Activated T-cell treated with anti-CD3 and anti-CD28 coated beads for 1 hour (primary cell): ENCODE measurements at regions not wholly inside any gene's neighbourhood (a gene's known extent, or its start where the extent isn't known, plus 50 kb on each side); places are given as distances from the start of the nearest gene placed in this dataset.

Experiments used
- DNase-seq: peaks from one replicate; pipeline ENCODE4 v3.0.0-alpha.2; 2020; ENCODE audit warnings: low read depth

DNA sequence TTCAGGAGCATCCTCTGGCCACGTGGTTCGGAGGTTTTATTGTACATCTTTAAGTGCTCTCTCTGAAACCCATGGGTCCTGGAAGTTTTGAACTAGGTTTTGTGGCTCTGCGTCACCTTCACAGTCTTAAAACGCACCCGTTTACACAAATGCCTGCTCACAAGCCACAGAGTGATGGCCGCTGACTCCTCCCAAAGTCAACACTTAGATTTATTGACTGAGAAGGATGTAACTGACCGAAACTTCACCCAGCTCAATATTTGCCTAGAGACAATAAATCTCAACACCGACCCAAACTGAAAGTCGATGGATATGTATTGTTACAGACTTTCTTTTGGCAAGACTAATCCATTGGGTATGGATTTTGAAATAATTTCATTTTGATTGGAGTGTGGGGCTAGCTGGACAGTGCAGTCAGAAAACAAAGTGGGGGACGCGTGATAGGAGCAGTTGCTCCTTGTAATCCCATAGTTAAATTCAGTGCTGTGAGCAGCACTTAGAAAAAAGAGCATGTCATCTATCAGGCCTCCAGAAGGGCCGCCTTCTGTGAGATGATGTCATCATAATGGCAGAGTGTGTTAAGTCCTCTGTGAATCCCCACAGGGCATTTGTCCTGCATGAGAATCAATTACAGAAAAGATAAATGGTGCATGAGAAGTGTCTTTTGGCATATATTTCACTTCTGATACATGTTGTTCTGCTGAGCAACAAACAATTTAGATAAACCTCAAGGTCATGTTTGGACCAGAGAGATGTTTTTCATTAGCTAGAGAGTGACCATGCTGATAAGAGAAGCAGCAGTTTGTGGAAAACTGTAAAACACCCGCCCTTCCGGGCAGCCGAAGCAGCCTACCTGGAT lies 183.7 kb downstream of the INO80D start:
- no peak for DNase-seq

DNA sequence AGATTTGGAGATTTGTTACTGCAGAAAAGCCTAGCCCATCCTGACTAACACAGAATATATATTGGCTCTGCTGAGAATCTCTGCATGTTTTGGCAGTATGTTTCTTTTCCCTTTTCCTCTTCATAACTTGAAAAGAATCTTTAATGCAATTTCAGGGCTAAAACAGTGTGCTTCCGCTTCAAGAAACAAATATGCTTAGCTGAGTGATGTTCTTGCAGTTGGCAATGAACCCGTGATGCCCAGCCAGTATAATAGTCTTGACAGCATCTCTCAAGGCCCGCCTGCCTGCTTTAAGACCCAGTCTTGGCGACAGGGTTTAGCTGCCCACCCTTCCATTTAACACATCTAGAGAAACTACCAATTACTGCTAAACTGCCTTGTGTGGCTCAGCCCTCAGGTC lies 184.5 kb downstream of the INO80D start:
- DNase-seq, result no peak

DNA sequence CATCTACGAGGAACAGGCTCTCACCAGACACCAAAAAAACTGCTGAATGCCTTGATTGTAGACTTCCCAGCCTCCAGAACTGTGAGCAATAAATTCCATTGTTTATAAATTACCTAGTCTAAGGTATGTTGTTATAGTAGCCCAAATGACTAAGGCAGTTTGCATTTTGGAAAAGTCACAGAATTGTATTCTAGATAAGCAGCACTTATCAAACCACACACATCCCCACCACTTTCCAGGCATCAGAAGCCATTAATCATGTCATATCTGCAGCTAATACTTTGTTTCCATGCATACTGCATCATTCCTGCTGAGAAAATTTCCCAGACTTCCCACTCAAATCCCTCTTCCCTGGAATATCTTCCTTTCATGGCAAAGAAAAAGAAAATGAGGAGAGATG lies 187.2 kb downstream of the INO80D start:
- no peak for DNase-seq

DNA sequence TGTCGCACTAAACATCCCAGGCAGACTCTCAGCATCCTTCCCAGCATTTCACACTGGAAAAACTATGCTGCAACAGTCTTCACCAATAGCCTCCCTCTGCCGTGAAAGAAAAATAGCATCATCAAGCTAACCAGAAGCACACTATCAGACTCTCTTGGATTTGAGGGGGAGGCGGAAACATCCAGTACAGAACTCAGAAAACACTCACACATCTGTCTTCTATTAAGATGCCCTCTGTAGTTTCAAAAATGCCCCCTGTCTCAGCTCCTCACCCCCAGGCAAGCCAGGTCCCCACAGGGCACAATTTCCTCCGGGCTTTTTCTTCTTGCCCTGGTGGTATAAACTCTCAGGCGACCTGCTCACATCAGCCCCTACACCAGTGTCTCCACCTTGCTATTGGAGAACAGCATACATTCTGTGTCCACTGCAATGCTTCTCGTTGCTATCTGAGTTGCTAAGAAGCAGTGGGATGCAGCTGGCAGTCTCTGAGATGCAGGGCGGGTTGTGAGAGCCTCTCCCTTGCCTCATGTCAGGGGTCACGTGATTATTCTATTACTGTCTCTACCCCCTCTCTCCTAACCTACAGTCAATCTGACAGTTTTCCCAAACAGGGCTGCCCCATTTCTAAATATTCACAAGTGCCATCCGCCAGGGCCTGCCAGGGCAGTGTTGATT lies 189.9 kb downstream of the INO80D start:
- no peak for DNase-seq

DNA sequence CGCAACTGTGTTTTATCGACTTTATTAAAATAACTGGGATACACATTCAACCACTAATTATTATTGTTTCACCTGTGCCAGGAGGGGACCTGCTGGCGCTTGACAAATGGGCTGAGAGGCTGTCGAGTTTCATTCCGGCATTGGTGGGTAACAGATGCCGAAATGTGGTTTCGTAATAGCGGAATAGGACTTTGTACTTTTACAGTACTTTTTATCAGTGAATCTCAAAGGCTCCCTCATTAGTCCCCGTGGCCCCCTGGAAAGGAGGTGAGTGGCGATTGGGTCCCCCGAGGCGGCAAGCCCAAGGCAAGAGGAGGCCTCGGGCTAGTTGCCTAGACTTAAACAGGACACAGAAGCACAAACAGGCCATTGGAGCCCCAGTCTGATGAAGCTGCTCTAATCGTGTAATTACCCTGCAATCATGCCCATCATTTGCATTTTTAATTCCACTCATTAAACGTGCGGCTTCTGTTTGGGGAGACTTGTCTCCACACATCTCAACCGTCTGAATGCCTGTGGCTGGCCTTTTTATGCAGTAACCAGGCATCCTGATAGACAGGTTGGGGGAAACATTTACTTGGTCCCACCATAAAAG lies 193.2 kb downstream of the INO80D start:
- no peak for DNase-seq

DNA sequence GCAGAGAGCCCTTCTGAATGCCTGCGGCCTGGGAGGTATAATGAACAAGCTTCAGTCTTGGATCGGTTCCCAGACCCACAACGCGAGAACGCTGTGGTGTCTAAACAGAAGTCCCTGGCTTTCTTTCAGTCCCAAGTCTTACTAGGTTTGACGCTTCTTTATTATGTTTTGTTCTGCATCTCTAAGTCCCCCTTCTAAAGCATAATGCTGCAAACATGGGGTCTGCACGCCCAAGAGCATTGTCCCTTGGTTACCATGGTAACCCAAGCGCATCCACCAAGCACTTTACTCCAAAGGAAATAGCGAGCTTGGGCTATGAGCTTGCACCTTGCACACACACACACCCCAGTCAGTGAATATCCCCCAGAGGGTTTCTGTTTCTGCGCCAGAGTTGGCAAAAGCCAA lies 193.7 kb downstream of the INO80D start:
- DNase-seq, result no peak

DNA sequence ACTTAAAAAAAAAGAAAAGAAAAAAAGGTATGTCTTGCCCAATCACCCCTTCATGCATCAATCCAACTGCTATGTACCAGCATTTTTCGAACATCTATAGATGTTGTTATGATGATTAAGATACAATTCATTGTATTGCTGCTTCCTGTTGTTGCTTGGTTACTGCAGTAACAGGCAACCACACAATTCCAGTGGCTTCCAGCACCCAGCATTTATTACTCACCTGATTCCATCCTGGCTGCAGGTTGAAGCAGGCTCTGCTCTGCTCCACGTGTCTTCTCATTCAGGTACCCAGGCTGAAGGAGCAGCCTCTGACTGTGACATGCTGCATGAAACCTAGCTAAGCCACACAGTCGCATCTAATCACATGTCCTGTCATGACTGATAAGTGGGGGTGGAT lies 196.9 kb downstream of the INO80D start:
- DNase-seq, result no peak

GRCh38 chr2:205887637-205888036 lies 198.3 kb downstream of the INO80D start:
- DNase-seq, result no peak

GRCh38 chr2:205885492-205886099 lies 200.4 kb downstream of the INO80D start:
- peak; percentile 50 for DNase-seq

GRCh38 chr2:205883965-205884364 lies 201.7 kb downstream of the NRP2 start:
- DNase-seq, result no peak

GRCh38 chr2:205882806-205883425 lies 200.6 kb downstream of the NRP2 start:
- DNase-seq, result no peak

DNA sequence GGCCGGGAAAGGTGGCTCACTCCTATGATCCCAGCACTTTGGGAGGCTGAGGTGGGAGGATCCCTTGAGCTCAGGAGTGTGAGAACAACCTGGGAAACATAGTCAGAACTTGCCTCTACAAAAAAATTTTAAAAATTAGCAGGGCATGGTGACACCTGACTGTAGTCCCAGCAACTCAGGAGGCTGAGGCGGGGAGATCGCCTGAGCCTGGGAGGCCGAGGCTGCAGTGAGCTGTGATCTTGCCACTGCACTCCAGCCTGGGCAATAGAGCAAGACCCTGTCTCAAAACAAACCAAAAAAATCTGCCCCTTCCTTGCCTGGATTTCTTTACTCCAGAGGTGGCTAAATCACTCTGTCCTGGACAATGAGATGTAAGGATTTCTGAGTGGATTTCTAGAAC lies 197.7 kb downstream of the NRP2 start:
- no peak for DNase-seq

GRCh38 chr2:205878999-205879762 lies 196.9 kb downstream of the NRP2 start:
- DNase-seq, result no peak

GRCh38 chr2:205877496-205877895 lies 195.2 kb downstream of the NRP2 start:
- no peak for DNase-seq

DNA sequence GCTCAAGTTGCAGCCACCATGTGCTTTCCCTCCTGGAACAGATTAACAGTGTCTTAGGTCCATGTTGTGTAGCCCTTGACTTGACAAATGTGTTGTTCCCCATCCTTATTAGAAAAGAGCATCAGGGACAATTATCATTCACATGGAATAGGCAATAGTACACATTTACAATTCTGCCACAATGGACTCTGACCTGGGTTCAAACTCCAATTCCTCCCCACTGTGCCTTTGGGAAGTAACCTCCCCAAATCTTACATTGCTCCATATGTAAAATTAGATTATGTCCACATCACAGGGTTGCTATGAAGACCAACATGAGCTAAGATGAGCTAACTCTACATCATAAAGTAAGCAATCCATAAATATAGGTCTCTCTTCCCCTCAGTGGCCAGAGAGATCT lies 193.8 kb downstream of the NRP2 start:
- DNase-seq, result no peak

DNA sequence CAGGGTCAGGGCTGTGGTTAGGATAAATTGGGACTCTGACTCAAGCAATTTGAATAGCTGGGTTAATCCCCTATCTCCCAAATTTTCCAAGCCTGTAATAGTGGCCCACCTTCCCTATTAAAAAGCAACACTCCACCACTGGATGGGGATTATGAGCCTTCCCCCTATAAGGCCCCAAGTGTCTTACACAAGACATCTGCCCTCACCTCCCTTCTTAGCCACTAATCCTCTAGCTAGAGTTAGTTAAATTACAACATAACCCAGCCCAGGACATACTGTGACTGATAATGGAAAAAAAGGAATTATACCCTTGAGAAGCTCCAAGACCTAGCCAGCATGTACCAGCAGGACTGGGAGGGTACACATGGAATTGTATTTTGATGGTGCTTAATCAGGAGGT lies 190.4 kb downstream of the NRP2 start:
- no peak for DNase-seq

- no peak for DNase-seq
Observed at GRCh38 chr2:205869439-205869838, 187.1 kb downstream of the NRP2 start.

- no peak for DNase-seq
Observed at GRCh38 chr2:205868773-205869333, 186.6 kb downstream of the NRP2 start.

DNA sequence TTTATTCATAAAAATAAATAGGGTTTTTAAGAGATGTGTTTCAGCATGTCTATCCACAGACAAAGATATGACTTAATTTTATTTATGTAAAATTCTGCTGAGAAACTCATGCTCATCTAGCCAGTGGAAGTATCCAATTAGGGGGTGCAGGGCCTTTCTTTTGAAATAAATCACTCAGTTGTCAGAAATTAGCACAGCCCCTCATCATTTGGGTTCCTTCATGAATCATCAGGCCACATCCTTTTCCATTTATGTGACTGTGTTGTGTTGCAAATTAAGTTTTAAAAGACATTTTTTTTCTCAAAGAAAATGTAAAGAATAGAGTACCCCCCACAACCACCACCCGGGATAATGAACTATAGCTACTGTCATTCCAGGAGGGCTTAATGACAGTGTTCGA lies 185.8 kb downstream of the NRP2 start:
- DNase-seq, result no peak

DNA sequence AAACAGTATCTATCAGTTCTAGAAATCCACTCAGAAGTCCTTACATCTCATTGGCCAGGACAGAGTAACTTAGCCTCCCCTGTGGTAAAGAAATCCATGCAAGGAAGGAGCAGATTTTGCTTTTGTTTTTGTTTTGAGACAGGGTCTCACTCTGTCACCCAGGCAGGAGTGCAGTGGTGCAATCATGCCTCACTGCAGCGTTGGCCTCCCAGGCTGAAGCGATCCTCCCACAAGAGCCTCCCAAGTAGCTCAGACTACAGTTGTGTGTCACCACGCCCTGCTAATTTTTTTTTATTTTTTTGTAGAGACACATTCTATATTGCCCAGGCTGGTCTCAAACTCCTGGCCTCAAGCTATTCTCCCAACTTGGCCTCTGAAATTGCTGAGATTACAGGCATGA lies 185.1 kb downstream of the NRP2 start:
- DNase-seq, result no peak

DNA sequence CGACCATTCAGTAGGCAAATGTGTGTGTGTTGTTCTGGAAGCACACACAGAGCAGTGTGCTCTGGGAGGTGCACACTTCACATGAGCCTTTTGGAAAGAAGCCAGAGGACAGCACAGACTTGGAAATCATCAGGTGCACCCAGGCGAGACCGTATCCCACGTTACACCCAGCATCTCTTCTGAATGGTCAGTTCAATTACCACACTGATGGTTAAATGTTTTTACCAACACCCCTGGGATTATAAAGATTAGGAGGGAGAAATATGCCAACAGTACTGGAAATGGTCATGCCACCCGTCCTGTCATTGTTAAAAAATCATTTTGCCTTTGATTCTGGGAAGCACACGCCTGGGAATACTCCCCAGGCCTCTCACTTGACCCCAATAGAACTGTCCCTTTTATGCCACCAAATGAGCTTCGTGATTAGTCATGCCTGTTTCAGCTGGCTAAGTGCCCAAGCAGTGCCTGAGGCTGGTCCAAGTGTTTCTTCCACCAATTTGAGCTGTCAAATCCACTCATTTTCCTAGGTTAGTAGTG lies 183.7 kb downstream of the NRP2 start:
- no peak for DNase-seq
